OCI-LY3 (cell line): ENCODE measurements at regions not wholly inside any gene's neighbourhood (a gene's known extent, or its start where the extent isn't known, plus 50 kb on each side); places are given as distances from the start of the nearest gene placed in this dataset.

ENCODE experiments used
- CTCF ChIP-seq: fragments of 200-600, 300-600 bp; sonication (generic); IDR thresholded peaks from 2 replicates; pipeline ENCODE4 v1.5.1; 2014; ENCODE audit warnings: antibody characterized with exemption, low read length, low read depth
- EZH2phosphoT487 ChIP-seq: fragments of 200-600 bp; shearing (Covaris generic); IDR thresholded peaks from 2 replicates; pipeline ENCODE4 v1.6.1; 2018; ENCODE audit warnings: antibody characterized with exemption, mixed run types, low read depth

- no peak for TF ChIP-seq CTCF
- no peak for TF ChIP-seq EZH2phosphoT487
These were observed 163.0 kb upstream of the LYPLAL1 start for GRCh38 chr1:219010720-219011119.
